Loucy (cell line): ENCODE measurements at regions not wholly inside any gene's neighbourhood (a gene's known extent, or its start where the extent isn't known, plus 50 kb on each side); places are given as distances from the start of the nearest gene placed in this dataset.

Experiments
- H2AFZ ChIP-seq: fragments of 200-600 bp; sonication (generic); 2 replicates; pipeline ENCODE4 v1.6.0; 2016; ENCODE audit warnings: antibody characterized with exemption, mild to moderate bottlenecking, low read length, moderate library complexity
- H3F3A ChIP-seq: fragments of 200-600 bp; 2 replicates; pipeline ENCODE4 v1.6.0; 2016; ENCODE audit warnings: antibody characterized with exemption, low read depth, mild to moderate bottlenecking
- H3K27me3 ChIP-seq: fragments of 200-600 bp; sonication (generic); 2 replicates; pipeline ENCODE4 v1.6.1; 2014; ENCODE audit warnings: low read length, mild to moderate bottlenecking; ENCODE audit not compliant: insufficient read depth, poor library complexity, severe bottlenecking
- H3K36me3 ChIP-seq: fragments of 200-600 bp; sonication (generic); 2 replicates; pipeline ENCODE4 v1.6.1; 2016; ENCODE audit warnings: low read length; ENCODE audit not compliant: insufficient read depth
- H3K4me1 ChIP-seq: fragments of 200-600 bp; sonication (generic); 2 replicates; pipeline ENCODE4 v1.5.1; 2014; ENCODE audit warnings: low read length, mild to moderate bottlenecking; ENCODE audit not compliant: insufficient read depth, poor library complexity, severe bottlenecking
- H3K4me2 ChIP-seq: fragments of 200-600 bp; sonication (generic); 2 replicates; pipeline ENCODE4 v1.6.0; 2014; ENCODE audit warnings: antibody characterized with exemption, low read length, low read depth, mild to moderate bottlenecking; ENCODE audit not compliant: poor library complexity, severe bottlenecking
- H3K4me3 ChIP-seq: fragments of 200-600 bp; sonication (generic); 2 replicates; pipeline ENCODE4 v1.5.1; 2014; ENCODE audit warnings: low read length, mild to moderate bottlenecking, mixed read lengths; ENCODE audit not compliant: poor library complexity, severe bottlenecking
- H3K79me2 ChIP-seq: fragments of 200-600 bp; sonication (generic); 2 replicates; pipeline ENCODE4 v1.6.1; 2014; ENCODE audit warnings: low read length; ENCODE audit not compliant: insufficient read depth
- H3K9ac ChIP-seq: fragments of 200-600 bp; sonication (generic); 2 replicates; pipeline ENCODE4 v1.6.0; 2014; ENCODE audit warnings: mild to moderate bottlenecking, low read depth, low read length, moderate library complexity; ENCODE audit not compliant: poor library complexity, severe bottlenecking
- H3K9me2 ChIP-seq: fragments of 200-600 bp; sonication (generic); replicated peaks from 2 replicates; pipeline ENCODE4 v1.6.1; 2016; ENCODE audit warnings: low read depth, low read length, mixed read lengths
- H3K9me3 ChIP-seq: fragments of 200-600 bp; sonication (generic); 2 replicates; pipeline ENCODE4 v1.6.1; 2014; ENCODE audit warnings: mild to moderate bottlenecking, antibody characterized with exemption, low read length, low read depth; ENCODE audit not compliant: insufficient read depth
- H4K20me1 ChIP-seq: fragments of 200-600 bp; sonication (generic); 2 replicates; pipeline ENCODE4 v1.6.0; 2014; ENCODE audit warnings: antibody characterized with exemption, low read length, mild to moderate bottlenecking; ENCODE audit not compliant: insufficient read depth, poor library complexity, severe bottlenecking
- EZH2phosphoT487 ChIP-seq: fragments of 200-600 bp; IDR thresholded peaks from 2 replicates; pipeline ENCODE4 v1.6.1; 2018; ENCODE audit warnings: antibody characterized with exemption, mild to moderate bottlenecking, moderate library complexity, borderline replicate concordance
- TF ChIP-seq, protein P1 (sequence below): fragments of 200-600 bp; sonication (generic); conservative IDR thresholded peaks from 2 replicates; pipeline ENCODE4 v1.5.1; 2014; ENCODE audit warnings: mild to moderate bottlenecking, antibody characterized with exemption, low read length

DNA sequence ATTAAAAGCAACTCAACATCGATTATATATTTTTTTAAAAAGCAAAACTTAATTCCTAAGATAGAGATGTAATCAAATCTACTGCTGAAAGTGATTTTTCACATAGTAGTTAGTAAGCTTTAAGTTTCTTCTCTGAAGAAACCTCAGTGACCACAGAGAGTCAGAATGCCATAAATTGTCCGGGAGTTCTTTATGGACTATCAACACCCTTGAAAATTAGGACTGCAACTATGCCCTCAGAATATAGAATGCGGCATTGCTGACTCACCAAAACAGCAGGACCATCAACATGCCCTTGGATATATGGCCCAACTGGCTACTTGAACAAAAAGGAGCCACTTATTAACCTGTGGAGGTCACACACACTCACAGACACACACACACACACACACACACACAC is 228.9 kb upstream of the SNX2 start:
- Histone ChIP-seq H3K9me3 (no peaks in the 10 kb centered on the region), H3K9ac (no peak overlapping the region), H3K4me1 (no peaks in the 10 kb centered on the region), H3K27me3 (no peaks in the 10 kb centered on the region), H3K4me3 (no peak overlapping the region), H4K20me1 (no peaks in the 10 kb centered on the region), H3K79me2 (no peaks in the 10 kb centered on the region), H2AFZ (no peak overlapping the region), H3K4me2 (no peak overlapping the region), H3K9me2 (no peaks in the 10 kb centered on the region), H3K36me3 (no peaks in the 10 kb centered on the region), H3F3A (no peaks in the 10 kb centered on the region)
- TF ChIP-seq, protein P1, sequence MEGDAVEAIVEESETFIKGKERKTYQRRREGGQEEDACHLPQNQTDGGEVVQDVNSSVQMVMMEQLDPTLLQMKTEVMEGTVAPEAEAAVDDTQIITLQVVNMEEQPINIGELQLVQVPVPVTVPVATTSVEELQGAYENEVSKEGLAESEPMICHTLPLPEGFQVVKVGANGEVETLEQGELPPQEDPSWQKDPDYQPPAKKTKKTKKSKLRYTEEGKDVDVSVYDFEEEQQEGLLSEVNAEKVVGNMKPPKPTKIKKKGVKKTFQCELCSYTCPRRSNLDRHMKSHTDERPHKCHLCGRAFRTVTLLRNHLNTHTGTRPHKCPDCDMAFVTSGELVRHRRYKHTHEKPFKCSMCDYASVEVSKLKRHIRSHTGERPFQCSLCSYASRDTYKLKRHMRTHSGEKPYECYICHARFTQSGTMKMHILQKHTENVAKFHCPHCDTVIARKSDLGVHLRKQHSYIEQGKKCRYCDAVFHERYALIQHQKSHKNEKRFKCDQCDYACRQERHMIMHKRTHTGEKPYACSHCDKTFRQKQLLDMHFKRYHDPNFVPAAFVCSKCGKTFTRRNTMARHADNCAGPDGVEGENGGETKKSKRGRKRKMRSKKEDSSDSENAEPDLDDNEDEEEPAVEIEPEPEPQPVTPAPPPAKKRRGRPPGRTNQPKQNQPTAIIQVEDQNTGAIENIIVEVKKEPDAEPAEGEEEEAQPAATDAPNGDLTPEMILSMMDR: no peak
- no peak for TF ChIP-seq EZH2phosphoT487

DNA sequence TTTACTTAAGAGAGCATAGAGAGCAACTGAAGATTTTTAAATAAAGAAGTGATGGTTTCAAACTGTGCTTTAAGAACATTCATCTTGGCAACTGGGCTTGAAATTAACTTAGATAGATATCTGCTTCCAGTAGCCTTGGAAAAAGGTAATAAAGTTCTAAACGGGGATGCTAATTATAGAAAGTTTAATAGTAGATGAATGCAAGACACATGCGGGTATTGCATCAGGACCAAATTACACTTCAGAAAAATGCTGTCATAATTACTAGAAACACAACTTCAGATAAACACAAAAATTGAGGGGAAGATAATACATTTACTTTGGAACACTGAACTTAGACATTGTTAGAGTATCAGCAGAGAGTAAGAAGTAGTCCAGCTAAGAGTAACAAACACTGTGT is 227.7 kb upstream of the SNX2 start:
- Histone ChIP-seq H4K20me1 (no peaks in the 10 kb centered on the region), H3K9me3 (no peaks in the 10 kb centered on the region), H3K36me3 (no peaks in the 10 kb centered on the region), H3K27me3 (no peaks in the 10 kb centered on the region), H3K9ac (no peak overlapping the region), H3K9me2 (no peaks in the 10 kb centered on the region), H3K79me2 (no peaks in the 10 kb centered on the region), H3F3A (no peaks in the 10 kb centered on the region), H3K4me3 (no peak overlapping the region), H3K4me2 (no peak overlapping the region), H3K4me1 (no peaks in the 10 kb centered on the region), H2AFZ (no peak overlapping the region)
- TF ChIP-seq, protein P1: no peak
- TF ChIP-seq EZH2phosphoT487: no peak

DNA sequence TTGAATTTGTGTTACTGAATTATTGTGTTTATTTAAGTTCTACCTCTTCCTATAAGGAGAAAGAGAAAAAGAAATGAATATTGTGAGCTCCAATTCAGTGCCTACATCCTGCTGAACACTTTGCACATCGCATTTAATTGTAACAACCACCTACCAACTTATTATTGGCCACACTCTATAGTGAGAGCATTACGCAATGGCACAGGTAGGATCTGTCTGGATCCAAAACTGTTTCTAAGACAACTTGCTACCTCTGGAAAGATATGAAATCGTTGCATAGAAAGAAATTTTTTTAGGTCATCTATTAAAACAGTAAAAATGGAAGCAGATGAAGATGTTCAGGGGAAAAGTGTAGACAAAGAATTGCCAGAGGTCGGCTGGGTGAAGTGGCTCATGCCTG is 227.2 kb upstream of the SNX2 start:
- Histone ChIP-seq H3K4me1 (no peaks in the 10 kb centered on the region), H3K27me3 (no peaks in the 10 kb centered on the region), H3K9me3 (no peaks in the 10 kb centered on the region), H3K36me3 (no peaks in the 10 kb centered on the region), H3K4me2 (no peak overlapping the region), H3K79me2 (no peaks in the 10 kb centered on the region), H3K9me2 (no peaks in the 10 kb centered on the region), H4K20me1 (no peaks in the 10 kb centered on the region), H3K9ac (no peak overlapping the region), H2AFZ (no peak overlapping the region), H3F3A (no peaks in the 10 kb centered on the region), H3K4me3 (no peak overlapping the region)
- TF ChIP-seq, protein P1: no peak
